GM12873 (cell line): ENCODE measurements at regions not wholly inside any gene's neighbourhood (a gene's known extent, or its start where the extent isn't known, plus 50 kb on each side); places are given as distances from the start of the nearest gene placed in this dataset.

ENCODE experiments used
- TF ChIP-seq, protein P1 (sequence below): IDR thresholded peaks from 2 replicates; pipeline ENCODE4 v1.5.1; 2012; ENCODE audit warnings: low read depth, mild to moderate bottlenecking, moderate library complexity, low read length, control low read depth; ENCODE audit not compliant: insufficient read depth; ENCODE audit errors: missing control alignments

- TF ChIP-seq, protein P1, sequence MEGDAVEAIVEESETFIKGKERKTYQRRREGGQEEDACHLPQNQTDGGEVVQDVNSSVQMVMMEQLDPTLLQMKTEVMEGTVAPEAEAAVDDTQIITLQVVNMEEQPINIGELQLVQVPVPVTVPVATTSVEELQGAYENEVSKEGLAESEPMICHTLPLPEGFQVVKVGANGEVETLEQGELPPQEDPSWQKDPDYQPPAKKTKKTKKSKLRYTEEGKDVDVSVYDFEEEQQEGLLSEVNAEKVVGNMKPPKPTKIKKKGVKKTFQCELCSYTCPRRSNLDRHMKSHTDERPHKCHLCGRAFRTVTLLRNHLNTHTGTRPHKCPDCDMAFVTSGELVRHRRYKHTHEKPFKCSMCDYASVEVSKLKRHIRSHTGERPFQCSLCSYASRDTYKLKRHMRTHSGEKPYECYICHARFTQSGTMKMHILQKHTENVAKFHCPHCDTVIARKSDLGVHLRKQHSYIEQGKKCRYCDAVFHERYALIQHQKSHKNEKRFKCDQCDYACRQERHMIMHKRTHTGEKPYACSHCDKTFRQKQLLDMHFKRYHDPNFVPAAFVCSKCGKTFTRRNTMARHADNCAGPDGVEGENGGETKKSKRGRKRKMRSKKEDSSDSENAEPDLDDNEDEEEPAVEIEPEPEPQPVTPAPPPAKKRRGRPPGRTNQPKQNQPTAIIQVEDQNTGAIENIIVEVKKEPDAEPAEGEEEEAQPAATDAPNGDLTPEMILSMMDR = no peak
Observed at GRCh38 chr13:83184819-83185218, 697.5 kb downstream of the SLITRK1 start.

DNA sequence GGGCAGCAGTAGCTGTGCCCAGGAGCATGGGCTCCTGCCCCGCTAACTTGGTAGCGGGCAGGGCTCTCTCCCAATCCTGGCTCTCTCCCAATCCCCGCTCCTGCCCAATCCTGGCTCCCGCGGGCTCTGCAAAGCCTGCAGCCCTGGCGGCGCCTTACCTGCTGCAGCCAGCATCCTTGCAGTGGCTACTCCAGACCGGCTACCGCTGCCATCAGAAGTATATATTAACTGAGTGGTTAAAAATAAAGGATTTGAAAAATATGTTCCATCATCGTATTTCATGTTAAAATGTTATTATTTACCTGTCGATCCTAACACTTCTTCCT, 698.2 kb downstream of the SLITRK1 start:
- TF ChIP-seq, protein P1 = no peak

DNA sequence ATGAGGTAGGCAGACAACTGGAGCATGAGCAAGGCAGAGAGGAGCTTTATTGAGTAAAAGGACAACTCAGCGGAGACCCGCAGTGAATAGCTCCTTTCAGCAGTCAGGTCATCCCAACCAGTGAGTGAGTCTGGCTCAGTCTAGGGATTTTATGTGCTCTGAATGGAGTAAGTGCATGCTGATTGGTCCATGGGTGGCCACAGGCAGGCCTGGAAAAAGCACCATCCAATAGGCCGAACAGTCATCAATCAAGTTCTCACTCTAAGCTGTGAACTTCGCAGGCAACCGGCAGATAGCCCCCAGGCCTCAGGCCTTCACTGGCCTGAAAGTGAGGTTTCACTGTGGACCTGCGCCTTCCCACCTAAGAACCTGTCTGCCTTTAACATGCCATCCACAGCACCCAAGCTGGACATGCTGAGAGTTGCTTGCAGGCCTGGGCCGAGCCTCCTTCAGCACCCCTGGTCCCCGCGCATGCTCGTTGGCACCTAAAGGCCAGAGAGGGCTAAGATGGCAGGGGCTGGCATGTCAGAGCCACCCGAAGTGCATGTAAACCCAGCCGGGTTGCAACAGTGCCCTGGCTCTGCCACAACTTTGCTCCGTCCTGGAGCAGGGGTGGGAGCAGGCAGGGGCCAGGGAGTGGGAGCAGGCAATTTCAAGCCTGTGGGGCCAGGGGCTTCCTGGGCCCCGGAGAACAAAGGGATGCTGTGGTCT, 698.7 kb downstream of the SLITRK1 start:
- TF ChIP-seq, protein P1 = no peak

DNA sequence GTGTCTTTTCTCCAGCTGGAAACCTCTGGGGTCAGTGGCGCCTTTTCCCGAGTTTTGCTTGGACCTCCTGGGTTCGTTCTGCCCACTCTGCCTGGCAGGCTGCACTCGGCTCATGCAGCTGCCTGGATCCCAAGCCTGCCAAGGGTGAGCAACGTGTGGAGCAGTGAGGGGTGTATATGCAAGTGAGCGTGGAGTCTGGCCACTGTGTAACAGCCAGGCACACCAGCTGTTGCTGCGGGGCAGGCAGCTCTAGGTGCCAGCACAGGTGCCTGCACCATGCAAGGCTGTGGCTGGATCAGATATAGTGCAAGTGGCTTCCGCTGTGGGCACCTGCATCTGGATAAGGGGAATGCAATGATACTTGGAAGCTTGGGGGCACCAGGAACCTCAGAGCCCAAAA, 699.4 kb downstream of the SLITRK1 start:
- TF ChIP-seq, protein P1 = no peak

GRCh38 chr13:83178008-83178407, 704.3 kb downstream of the SLITRK1 start:
- TF ChIP-seq, protein P1 = no peak

DNA sequence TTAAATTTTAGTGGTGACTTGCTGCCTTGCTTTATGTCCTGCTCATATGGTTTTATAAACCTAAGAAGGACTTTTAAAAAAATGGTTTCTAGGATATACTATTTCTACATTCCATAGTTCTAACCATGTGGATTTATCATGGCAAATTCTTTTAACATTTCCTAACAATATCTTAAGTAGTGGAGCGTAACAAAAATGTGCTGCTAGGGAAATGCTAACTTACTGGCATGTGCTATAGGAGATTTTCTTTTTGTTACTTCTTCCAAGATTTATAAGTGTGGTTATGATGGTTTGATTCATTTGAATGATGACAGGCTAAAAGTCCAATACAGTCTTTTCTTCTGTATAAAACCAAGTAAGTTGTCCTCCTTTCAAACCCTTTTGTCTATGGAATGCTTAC, 713.7 kb downstream of the SLITRK1 start:
- TF ChIP-seq, protein P1 = no peak

DNA sequence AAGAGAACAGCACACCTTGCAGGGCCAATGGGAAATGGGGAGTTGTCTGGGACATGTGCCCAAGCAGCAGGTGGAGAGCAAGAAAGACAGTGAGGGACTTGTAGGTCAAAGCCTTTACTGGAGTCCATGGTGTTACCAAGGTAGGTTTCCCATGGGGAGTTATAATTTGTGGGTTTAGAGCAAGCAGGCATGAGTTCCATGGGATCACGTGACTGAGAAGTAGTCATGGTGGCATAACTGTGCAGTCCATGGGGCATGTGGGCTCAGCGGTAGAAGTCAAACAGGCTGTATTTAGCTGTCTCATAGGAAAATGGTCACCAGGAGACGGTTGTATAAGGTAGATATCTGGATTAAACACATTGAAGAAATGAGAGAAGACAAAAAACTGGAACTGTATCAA, 715.1 kb downstream of the SLITRK1 start:
- TF ChIP-seq, protein P1 = no peak
